HFF-Myc (cell line): ENCODE measurements at regions not wholly inside any gene's neighbourhood (a gene's known extent, or its start where the extent isn't known, plus 50 kb on each side); places are given as distances from the start of the nearest gene placed in this dataset.

ENCODE experiments used
- DNase-seq: peaks from one replicate; pipeline ENCODE4 v3.0.0-alpha.2; 2011; ENCODE audit warnings: low read depth; ENCODE audit errors: extremely low read depth
- H3K4me3 ChIP-seq: replicated peaks from 2 replicates; pipeline ENCODE4 v1.5.1; 2011; ENCODE audit warnings: low read depth, mild to moderate bottlenecking, control low read depth, low read length
- TF ChIP-seq, protein P1 (sequence below): IDR thresholded peaks from 2 replicates; pipeline ENCODE4 v1.5.1; 2012; ENCODE audit warnings: mild to moderate bottlenecking, low read depth, low read length, control low read depth; ENCODE audit errors: missing control alignments

DNA sequence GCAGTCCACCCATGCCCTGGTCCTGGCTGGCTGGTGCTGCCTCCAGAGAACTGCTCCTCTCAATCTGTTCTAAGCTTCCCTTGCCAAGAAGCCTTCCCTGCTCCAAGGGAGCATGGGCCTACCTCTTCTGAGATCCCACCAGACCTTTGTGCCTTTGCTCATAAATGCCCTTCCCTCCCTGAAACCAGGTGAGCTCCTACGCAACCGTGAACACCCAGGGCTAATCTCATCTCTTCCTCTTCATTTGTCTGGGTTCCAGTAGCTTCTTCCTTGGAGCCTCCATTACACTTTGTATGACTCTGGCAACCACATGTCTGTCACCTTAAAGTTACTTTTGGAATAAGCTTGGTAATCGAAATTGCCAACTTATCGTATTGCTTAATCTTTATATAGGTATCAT is 270.6 kb downstream of the PBX3 start:
- DNase-seq = no peak
- TF ChIP-seq, protein P1, sequence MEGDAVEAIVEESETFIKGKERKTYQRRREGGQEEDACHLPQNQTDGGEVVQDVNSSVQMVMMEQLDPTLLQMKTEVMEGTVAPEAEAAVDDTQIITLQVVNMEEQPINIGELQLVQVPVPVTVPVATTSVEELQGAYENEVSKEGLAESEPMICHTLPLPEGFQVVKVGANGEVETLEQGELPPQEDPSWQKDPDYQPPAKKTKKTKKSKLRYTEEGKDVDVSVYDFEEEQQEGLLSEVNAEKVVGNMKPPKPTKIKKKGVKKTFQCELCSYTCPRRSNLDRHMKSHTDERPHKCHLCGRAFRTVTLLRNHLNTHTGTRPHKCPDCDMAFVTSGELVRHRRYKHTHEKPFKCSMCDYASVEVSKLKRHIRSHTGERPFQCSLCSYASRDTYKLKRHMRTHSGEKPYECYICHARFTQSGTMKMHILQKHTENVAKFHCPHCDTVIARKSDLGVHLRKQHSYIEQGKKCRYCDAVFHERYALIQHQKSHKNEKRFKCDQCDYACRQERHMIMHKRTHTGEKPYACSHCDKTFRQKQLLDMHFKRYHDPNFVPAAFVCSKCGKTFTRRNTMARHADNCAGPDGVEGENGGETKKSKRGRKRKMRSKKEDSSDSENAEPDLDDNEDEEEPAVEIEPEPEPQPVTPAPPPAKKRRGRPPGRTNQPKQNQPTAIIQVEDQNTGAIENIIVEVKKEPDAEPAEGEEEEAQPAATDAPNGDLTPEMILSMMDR = no peak

DNA sequence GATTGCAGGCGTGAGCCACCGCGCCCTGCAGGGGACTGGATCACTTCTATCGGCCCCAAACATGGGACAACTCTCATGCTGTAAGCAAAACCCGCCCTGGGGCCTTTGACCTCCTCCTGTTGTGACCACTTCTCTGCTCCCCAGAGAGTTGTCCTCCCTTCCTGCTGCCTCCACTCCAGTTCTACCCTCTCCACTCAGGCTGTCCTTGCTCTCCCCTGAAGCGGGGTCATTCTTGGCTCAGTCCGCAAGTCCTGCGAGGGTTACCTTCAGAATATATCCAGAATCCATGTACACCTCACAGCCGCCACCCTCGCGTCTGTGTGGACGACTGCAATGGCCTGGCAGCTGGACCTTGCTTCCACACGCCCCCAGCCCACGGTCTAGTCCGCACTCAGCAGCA is 273.7 kb downstream of the PBX3 start:
- TF ChIP-seq, protein P1 = no peak
- H3K4me3 ChIP-seq = no peak overlapping the region
- DNase-seq = no peak

More for the DNA sequence above, 270.6 kb downstream of the PBX3 start:
- H3K4me3 ChIP-seq = no peak overlapping the region

DNA sequence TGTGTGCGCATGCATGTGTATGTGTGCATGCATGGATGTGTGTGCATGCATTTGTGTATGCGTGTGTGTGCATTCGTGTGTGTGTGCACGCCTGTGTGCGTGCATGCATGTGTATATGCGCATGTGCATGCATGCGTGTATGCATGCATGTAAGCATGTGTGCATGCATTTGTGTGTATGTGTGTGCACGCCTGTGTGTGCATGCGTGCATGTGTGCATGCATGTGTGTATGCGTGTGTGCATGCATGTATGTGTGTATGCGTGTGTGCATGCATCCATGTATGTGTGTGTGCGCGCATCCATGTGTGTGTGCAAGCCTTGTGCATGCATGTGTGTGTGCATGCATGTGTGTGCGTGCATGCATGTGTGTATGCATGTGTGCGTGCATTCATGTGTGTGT is 276.8 kb downstream of the PBX3 start:
- no peak overlapping the region for H3K4me3 ChIP-seq
- TF ChIP-seq, protein P1 = no peak
- no peak for DNase-seq

DNA sequence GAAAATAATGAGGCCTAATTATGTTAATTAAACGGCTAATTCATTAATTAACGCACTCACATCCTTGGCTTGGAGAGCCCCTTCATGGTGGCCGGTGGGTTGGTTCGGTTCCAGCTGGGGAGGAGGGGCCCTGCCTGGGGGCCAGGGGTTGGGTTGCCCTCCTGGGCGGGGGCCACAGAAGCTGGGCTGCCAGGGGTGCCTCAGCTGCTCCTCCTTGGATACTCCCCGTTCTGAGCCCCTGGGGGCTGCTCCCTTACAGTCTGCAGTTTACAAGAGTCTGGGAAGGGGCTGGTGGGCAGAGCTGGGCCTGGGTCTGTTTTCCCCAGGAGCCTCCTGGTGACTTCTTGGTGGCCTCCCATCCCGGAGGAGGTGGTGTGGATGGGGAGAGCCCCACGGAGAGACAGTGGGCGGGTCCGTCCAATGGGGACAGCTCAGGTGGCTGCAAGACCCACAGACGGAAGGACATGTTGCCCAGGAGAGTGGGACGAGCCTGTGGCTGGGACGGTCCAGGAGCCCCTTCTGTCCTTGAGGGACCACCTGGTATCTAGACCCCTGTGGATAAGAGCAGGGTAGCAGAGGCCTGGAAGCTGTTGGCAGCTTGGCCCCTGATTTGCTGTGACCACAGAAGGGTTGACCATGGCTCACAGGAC is 277.5 kb downstream of the PBX3 start:
- no peak overlapping the region for H3K4me3 ChIP-seq
- TF ChIP-seq, protein P1 = no peak
- DNase-seq = no peak

DNA sequence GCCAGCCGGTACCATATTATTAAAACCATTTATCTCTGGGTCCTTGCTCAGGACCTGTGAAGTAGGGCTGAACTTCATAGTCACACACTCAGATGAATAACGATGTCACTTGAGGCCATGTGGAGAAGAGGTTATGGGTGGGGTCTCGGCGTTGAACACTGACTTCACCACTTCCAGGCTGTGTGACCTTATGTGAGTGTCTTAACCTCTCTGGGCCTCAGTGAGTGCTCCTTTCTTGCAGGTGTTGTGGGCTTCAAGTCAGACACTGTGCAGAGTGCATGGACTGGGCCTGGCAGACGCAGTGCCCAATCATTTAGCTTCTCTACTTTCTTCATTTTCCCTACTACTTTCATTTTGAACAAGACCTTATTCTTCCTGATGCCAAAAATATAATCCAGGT is 278.8 kb downstream of the PBX3 start:
- H3K4me3 ChIP-seq = no peak overlapping the region
- TF ChIP-seq, protein P1 = no peak
- DNase-seq = no peak

DNA sequence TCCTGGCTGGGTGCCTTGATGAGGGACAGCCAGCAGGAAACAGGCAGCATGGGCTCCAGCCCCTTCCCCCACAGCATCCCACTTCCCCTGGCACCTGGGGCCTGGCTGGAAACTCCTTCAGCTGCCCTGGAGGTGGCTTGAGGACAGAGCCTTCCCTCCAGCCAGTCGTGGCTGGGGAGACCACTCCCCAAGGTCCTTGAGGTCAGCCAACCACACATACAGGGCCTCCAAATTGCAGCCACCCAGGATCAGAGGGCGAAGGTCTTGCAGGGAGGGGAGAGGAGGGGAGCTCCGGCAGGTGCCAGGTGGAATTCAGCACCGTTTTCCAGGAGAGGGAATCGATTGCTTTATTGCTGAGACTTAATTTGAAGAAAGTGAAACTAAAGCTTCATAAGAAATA is 280.4 kb downstream of the PBX3 start:
- TF ChIP-seq, protein P1 = no peak
- no peak for DNase-seq
- no peak overlapping the region for H3K4me3 ChIP-seq

DNA sequence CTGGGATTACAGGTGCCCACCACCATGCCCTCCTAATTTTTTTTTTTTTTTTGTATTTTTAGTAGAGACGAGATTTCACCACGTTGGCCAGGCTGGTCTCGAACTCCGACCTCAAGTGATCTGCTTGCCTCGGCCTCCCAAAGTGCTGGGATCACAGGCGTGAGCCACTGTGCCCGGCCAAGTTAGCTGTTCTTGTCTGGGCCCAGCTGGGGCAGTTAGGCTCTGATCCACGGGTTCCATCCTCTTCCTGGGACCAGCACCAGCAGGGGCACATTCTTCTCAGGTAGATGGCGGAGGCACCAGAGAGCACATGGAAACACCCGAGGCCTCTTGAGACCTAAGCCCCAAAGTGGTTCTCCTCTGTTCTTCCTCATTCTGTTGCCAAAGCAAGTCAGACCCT is 281.6 kb downstream of the PBX3 start:
- H3K4me3 ChIP-seq = no peak overlapping the region
- TF ChIP-seq, protein P1 = no peak
- no peak for DNase-seq
